Mesothelial cell of epicardium (in vitro differentiated cells): ENCODE measurements at regions not wholly inside any gene's neighbourhood (a gene's known extent, or its start where the extent isn't known, plus 50 kb on each side); places are given as distances from the start of the nearest gene placed in this dataset.

Source experiments
- DNase-seq, 2 experiments: peaks; one replicate each; pipeline ENCODE4 v3.0.0; 2021; ENCODE audit warnings: low spot score in 2 of 2; ENCODE audit not compliant: unreplicated experiment in 2 of 2
- H3K27ac Mint-ChIP-seq: 2 replicates; pipeline ENCODE4 v1.8.0; 2021; ENCODE audit warnings: mixed read lengths
- H3K27me3 Mint-ChIP-seq: 2 replicates; pipeline ENCODE4 v1.8.0; 2021; ENCODE audit warnings: low read depth, mixed read lengths
- H3K36me3 Mint-ChIP-seq: 2 replicates; pipeline ENCODE4 v1.8.0; 2021; ENCODE audit warnings: mixed read lengths
- H3K4me1 Mint-ChIP-seq: 2 replicates; pipeline ENCODE4 v1.8.0; 2021; ENCODE audit warnings: mixed read lengths
- H3K4me3 Mint-ChIP-seq: 2 replicates; pipeline ENCODE4 v1.8.0; 2021; ENCODE audit warnings: mild to moderate bottlenecking, moderate library complexity, mixed read lengths
- H3K9me3 Mint-ChIP-seq: 2 replicates; pipeline ENCODE4 v1.8.0; 2021; ENCODE audit warnings: mixed read lengths
- TF ChIP-seq, protein P1 (sequence below): fragments of 200-600 bp; sonication (generic); IDR thresholded peaks from one replicate; pipeline ENCODE4 v1.5.0; 2021; ENCODE audit warnings: antibody characterized with exemption; ENCODE audit not compliant: unreplicated experiment

DNA sequence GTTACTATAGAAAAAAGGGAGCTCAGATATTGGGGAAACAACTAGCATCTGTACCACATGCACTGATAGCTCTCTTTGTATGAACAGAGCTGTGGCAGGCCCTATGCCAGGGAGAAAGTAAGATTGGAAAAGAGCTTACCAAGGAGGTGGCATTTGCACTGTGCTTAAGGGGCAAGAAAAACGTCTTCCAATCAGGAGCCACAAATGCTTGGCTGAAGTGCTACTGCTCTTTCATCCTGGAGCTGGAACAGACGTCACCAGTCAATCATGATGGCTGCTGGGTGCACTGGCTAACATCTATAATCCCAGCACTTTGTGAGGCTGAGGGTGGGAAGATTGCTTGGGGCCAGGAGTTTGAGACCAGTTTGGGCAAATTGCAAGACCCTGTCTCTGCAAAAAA, 218.5 kb downstream of the SEC14L1 start:
- Mint-ChIP-seq H3K27ac (no peak overlapping the region), H3K9me3 (no peaks in the 10 kb centered on the region), H3K4me3 (no peak overlapping the region), H3K36me3 (no peaks in the 10 kb centered on the region), H3K27me3 (no peaks in the 10 kb centered on the region), H3K4me1 (peaks cover 6% of the 10 kb centered on the region)
- DNase-seq = no peak
- TF ChIP-seq, protein P1, sequence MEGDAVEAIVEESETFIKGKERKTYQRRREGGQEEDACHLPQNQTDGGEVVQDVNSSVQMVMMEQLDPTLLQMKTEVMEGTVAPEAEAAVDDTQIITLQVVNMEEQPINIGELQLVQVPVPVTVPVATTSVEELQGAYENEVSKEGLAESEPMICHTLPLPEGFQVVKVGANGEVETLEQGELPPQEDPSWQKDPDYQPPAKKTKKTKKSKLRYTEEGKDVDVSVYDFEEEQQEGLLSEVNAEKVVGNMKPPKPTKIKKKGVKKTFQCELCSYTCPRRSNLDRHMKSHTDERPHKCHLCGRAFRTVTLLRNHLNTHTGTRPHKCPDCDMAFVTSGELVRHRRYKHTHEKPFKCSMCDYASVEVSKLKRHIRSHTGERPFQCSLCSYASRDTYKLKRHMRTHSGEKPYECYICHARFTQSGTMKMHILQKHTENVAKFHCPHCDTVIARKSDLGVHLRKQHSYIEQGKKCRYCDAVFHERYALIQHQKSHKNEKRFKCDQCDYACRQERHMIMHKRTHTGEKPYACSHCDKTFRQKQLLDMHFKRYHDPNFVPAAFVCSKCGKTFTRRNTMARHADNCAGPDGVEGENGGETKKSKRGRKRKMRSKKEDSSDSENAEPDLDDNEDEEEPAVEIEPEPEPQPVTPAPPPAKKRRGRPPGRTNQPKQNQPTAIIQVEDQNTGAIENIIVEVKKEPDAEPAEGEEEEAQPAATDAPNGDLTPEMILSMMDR = no peak

DNA sequence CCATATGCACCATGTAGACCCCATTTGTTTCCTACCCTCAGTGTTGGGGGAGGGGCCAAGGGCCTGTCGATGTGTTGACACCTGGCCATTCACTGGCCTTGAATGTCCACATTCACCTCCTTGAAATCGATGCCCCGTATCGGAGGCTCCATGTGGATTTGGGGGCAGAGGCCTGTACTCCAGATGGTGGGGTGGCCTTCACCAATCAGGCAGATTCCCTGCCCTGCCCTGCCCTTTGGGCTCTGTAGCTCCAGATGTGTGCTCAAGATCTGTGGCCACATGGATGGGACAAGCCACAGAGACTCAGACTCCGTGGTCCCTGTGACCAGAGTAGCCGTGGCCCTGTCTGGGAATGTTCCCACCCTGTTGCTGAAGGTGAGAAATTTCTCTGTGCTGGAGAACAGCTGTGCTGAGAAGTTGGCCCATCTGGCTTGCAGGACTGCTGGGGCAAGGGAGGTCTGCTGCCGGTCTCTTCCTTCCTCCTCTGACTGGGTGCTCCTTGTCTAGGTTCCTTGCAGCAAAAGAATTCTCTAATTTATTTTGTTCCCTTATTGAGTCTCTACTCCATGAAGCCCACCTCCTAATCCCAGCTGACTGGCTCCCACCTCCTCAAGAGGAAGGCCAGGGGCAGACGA, 221.3 kb downstream of the SEC14L1 start:
- H3K4me3 Mint-ChIP-seq = no peak overlapping the region
- H3K4me1 Mint-ChIP-seq = peaks cover 18% of the 10 kb centered on the region
- H3K27ac Mint-ChIP-seq = no peak overlapping the region
- H3K27me3 Mint-ChIP-seq = no peaks in the 10 kb centered on the region
- TF ChIP-seq, protein P1 = no peak
- no peaks in the 10 kb centered on the region for H3K9me3 Mint-ChIP-seq
- no peaks in the 10 kb centered on the region for H3K36me3 Mint-ChIP-seq
- no peak for DNase-seq

DNA sequence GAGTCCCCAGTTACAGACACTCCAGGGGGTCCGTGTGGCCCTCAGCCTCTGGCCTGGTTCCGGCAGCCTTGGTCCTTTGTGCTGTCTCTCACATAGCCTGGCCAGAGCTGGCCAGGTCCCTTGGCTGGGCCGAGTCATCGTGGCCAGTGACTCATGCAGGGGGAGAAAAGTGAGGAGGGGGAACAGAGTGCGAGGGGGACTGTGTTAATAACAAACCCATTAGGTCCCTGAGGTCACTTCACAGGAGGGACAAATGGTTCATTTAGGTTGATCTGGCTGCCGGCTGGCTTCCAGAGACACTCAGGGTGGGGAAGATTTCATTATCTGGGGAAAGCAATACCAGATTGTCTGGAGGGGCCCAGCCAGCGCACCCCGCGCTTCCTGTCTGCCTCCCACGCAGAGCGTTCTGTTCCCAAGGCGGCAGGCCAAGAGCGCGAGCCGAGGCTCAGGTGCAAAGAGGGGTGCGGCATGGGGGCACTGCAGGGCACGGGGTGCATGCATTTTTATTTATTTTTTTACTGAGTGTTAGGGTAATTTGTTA, 223.1 kb downstream of the SEC14L1 start:
- H3K4me1 Mint-ChIP-seq = peaks cover 18% of the 10 kb centered on the region
- no peaks in the 10 kb centered on the region for H3K27me3 Mint-ChIP-seq
- TF ChIP-seq, protein P1 = no peak
- H3K9me3 Mint-ChIP-seq = no peaks in the 10 kb centered on the region
- no peak for DNase-seq
- peak overlapping the region; percentile 59 for H3K27ac Mint-ChIP-seq
- no peaks in the 10 kb centered on the region for H3K36me3 Mint-ChIP-seq
- H3K4me3 Mint-ChIP-seq = no peak overlapping the region

DNA sequence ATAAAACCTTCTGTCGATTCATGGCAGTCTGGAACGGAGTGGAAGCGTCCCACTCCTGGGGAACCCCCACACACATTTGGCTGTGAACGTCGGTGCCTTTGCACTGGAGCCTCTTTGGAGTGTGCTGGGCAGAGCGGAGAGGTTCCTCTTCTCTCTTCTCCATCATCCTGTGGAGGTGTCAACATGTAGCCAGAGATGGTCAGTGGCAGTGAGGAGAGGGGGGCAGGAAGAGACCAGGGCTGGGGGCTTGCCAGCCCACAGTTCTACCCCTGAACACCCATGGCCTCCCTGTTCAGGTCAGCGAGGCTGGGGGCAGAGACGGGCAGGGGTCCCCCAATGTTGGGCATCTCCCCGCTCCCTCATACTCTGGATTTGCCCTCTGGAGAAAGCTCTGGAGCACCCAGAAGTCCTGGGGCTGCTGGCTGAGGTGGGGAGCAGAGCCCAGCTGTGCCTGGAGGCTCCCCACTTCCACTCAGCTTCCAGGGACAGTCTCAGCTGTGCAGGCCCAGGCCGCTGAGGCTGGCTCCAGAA, 223.7 kb downstream of the SEC14L1 start:
- H3K4me1 Mint-ChIP-seq = peaks cover 18% of the 10 kb centered on the region
- no peaks in the 10 kb centered on the region for H3K27me3 Mint-ChIP-seq
- no peak overlapping the region for H3K4me3 Mint-ChIP-seq
- TF ChIP-seq, protein P1 = no peak
- H3K9me3 Mint-ChIP-seq = no peaks in the 10 kb centered on the region
- no peak overlapping the region for H3K27ac Mint-ChIP-seq
- H3K36me3 Mint-ChIP-seq = no peaks in the 10 kb centered on the region
- no peak for DNase-seq

DNA sequence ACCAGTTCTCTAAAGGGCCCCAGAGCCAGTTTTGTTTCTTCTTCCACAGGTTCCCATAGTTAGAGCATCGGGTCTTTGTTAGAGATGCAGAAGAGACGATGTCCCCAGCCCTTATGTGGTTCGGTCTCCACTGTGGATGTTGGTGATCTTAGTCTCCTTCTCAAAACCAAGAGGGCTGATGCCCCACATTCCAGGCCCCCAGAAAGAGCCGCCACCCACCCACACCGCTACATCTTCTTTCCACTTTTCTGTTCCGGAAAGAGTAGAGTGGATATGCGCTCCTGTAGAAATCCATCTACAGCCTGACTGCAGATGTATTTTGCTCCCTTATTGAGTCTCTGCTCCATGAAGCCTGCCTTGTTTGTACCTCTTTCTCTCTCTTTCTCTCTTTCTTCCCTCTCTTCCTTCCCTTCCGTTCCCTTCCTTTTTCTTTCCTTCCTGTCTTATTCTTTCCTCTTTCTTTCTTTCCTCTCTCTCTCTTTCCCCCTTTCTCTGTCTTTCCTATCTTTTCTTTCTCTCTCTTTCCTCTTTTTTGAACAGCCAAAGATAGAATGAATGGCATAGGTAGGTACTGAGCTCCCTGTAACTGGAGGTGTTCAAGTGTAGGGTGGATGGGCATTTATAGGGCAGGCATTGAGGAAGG, 224.3 kb downstream of the SEC14L1 start:
- no peaks in the 10 kb centered on the region for H3K27me3 Mint-ChIP-seq
- DNase-seq = no peak
- no peak overlapping the region for H3K27ac Mint-ChIP-seq
- H3K4me3 Mint-ChIP-seq = no peak overlapping the region
- peaks cover 18% of the 10 kb centered on the region for H3K4me1 Mint-ChIP-seq
- no peaks in the 10 kb centered on the region for H3K36me3 Mint-ChIP-seq
- TF ChIP-seq, protein P1 = no peak
- H3K9me3 Mint-ChIP-seq = no peaks in the 10 kb centered on the region
